Suprapubic skin (tissue), 4 donors: ENCODE measurements at regions not wholly inside any gene's neighbourhood (a gene's known extent, or its start where the extent isn't known, plus 50 kb on each side); places are given as distances from the start of the nearest gene placed in this dataset.

Experiments
- CTCF ChIP-seq, 2 donors: fragments of 200-600 bp in 1 of 2; fragments of 450-650 bp in 1 of 2; sonication (generic) in 1 of 2; IDR thresholded peaks; one replicate each; pipeline ENCODE4 v1.5.1; 2016 to 2019; ENCODE audit warnings: antibody characterized with exemption in 2 of 2, mild to moderate bottlenecking in 1 of 2, moderate library complexity in 1 of 2
- EP300 ChIP-seq: sonication (generic); formaldehyde crosslinking; IDR thresholded peaks from one replicate; pipeline ENCODE4 v1.6.1; 2017; ENCODE audit warnings: antibody characterized with exemption
- POLR2A ChIP-seq, 2 donors: fragments of 450-650 bp; IDR thresholded peaks; one replicate each; pipeline ENCODE4 v1.6.1; 2017; ENCODE audit warnings: antibody characterized with exemption in 2 of 2, mild to moderate bottlenecking in 2 of 2, moderate library complexity in 2 of 2
- POLR2AphosphoS5 ChIP-seq, 3 donors: sonication (generic); formaldehyde crosslinking; IDR thresholded peaks; one replicate each; pipeline ENCODE4 v1.6.1; 2017; ENCODE audit warnings: antibody characterized with exemption in 3 of 3

GRCh38 chr15:26011916-26012315 lies 148.8 kb upstream of the ATP10A start:
- TF ChIP-seq POLR2A (IDR thresholded peaks at IDR 0.05) (no peak), CTCF (IDR thresholded peaks at IDR 0.05) (no peak), POLR2AphosphoS5 (IDR thresholded peaks at IDR 0.05) (no peak), EP300 (no peak)
